Upper lobe of left lung (tissue), 6 donors: ENCODE measurements at regions not wholly inside any gene's neighbourhood (a gene's known extent, or its start where the extent isn't known, plus 50 kb on each side); places are given as distances from the start of the nearest gene placed in this dataset.

Source experiments
- ATAC-seq, 2 donors: fragments of 200-7000 bp; cut with Tn5 transposase; one replicate each; pipeline ENCODE4 v1.9.1; 2022; ENCODE audit warnings: mild to moderate bottlenecking in 2 of 2, moderate library complexity in 2 of 2; ENCODE audit not compliant: low FRiP score in 2 of 2
- DNase-seq, 2 donors: peaks; one replicate each; pipeline ENCODE4 v3.0.0-alpha.2; 2019 to 2020
- H3K27ac ChIP-seq, 4 donors: fragments of 200-600 bp; sonication (generic); one replicate each; pipeline ENCODE4 v1.5.1; 2016 to 2019
- H3K27me3 ChIP-seq, 4 donors: fragments of 200-600 bp; sonication (generic); one replicate each; pipeline ENCODE4 v1.5.1; 2017 to 2019
- H3K36me3 ChIP-seq, 4 donors: fragments of 200-600 bp; sonication (generic); one replicate each; pipeline ENCODE4 v1.5.1; 2016 to 2019
- H3K4me1 ChIP-seq, 4 donors: fragments of 200-600 bp; sonication (generic); one replicate each; pipeline ENCODE4 v1.5.1; 2018 to 2019
- H3K4me3 ChIP-seq, 4 donors: fragments of 200-600 bp; sonication (generic); one replicate each; pipeline ENCODE4 v1.5.1; 2017 to 2019; ENCODE audit warnings: mild to moderate bottlenecking in 2 of 4, moderate library complexity in 1 of 4
- H3K9me3 ChIP-seq, 4 donors: fragments of 200-600 bp; sonication (generic); one replicate each; pipeline ENCODE4 v1.5.1; 2018 to 2019
- CTCF ChIP-seq, 6 experiments: fragments of 450-650 bp in 4 of 6; fragments of 200-600 bp in 2 of 6; sonication (generic) in 2 of 6; IDR thresholded peaks; one replicate each; pipeline ENCODE4 v1.5.1; 2016 to 2019; ENCODE audit warnings: antibody characterized with exemption in 6 of 6
- EP300 ChIP-seq, 4 donors: sonication (generic); formaldehyde crosslinking; IDR thresholded peaks; one replicate each; pipeline ENCODE4 v1.5.1; 2017; ENCODE audit warnings: antibody characterized with exemption in 4 of 4, control low read depth in 2 of 4
- POLR2A ChIP-seq, 4 donors: fragments of 450-650 bp; IDR thresholded peaks; one replicate each; pipeline ENCODE4 v1.5.1; 2016 to 2017; ENCODE audit warnings: antibody characterized with exemption in 4 of 4, mild to moderate bottlenecking in 2 of 4
- POLR2AphosphoS5 ChIP-seq, 2 donors: sonication (generic); formaldehyde crosslinking; IDR thresholded peaks; one replicate each; pipeline ENCODE4 v1.5.1; 2017; ENCODE audit warnings: antibody characterized with exemption in 2 of 2
- WGBS, 2 donors: methylation state at CpG; one replicate each; pipeline ENCODE4 v1.1.5; 2017 to 2018; 5-methylcytosine and 5-hydroxymethylcytosine counted together
- donor health status: DM: no; HTN: no; CAD: no; lungs with moderate emphysema.
- donor health status: DM: no; HTN: yes; CAD: no; lungs with severe emphysema.

GRCh38 chr20:4585104-4585753 is 101.0 kb upstream of the PRNP start:
- H3K4me1 ChIP-seq: no peaks in the 10 kb centered on the region
- no peak for DNase-seq
- H3K27ac ChIP-seq: no peak overlapping the region
- TF ChIP-seq CTCF (IDR thresholded peaks at IDR 0.05) (no peak), POLR2A (IDR thresholded peaks at IDR 0.05) (no peak), EP300 (IDR thresholded peaks at IDR 0.05) (no peak), POLR2AphosphoS5 (IDR thresholded peaks at IDR 0.05) (no peak)
- no peak for ATAC-seq
- WGBS, 2 donors: 75 to 84% methylated on average over 3 of the region's 3 CpGs
- no peaks in the 10 kb centered on the region for H3K9me3 ChIP-seq
- H3K36me3 ChIP-seq: no peaks in the 10 kb centered on the region
- H3K4me3 ChIP-seq: no peak overlapping the region
- H3K27me3 ChIP-seq: no peaks in the 10 kb centered on the region

- DNase-seq: no peak
- 100% methylated on average over 1 of the region's 1 CpG for WGBS, 2 donors
- Histone ChIP-seq H3K4me3 (no peak overlapping the region), H3K27ac (no peak overlapping the region), H3K27me3 (no peaks in the 10 kb centered on the region), H3K9me3 (no peaks in the 10 kb centered on the region), H3K36me3 (no peaks in the 10 kb centered on the region), H3K4me1 (no peaks in the 10 kb centered on the region)
- no peak for ATAC-seq
- no peak for TF ChIP-seq EP300 (IDR thresholded peaks at IDR 0.05)
- TF ChIP-seq POLR2A (IDR thresholded peaks at IDR 0.05): no peak
- TF ChIP-seq CTCF (IDR thresholded peaks at IDR 0.05): no peak
- TF ChIP-seq POLR2AphosphoS5 (IDR thresholded peaks at IDR 0.05): no peak
Measured at GRCh38 chr20:4584510-4584909, 101.7 kb upstream of the PRNP start.

- ATAC-seq (no peak), DNase-seq (no peak)
- H3K4me1 ChIP-seq: no peaks in the 10 kb centered on the region
- no peak overlapping the region for H3K27ac ChIP-seq
- TF ChIP-seq EP300 (IDR thresholded peaks at IDR 0.05): no peak
- no peak for TF ChIP-seq POLR2AphosphoS5 (IDR thresholded peaks at IDR 0.05)
- no peak for TF ChIP-seq CTCF (IDR thresholded peaks at IDR 0.05)
- no peak for TF ChIP-seq POLR2A (IDR thresholded peaks at IDR 0.05)
- no peaks in the 10 kb centered on the region for H3K27me3 ChIP-seq
- H3K36me3 ChIP-seq: no peaks in the 10 kb centered on the region
- WGBS, 2 donors: 64 to 65% methylated on average over 5 of the region's 5 CpGs
- H3K9me3 ChIP-seq: no peaks in the 10 kb centered on the region
- H3K4me3 ChIP-seq: no peak overlapping the region
Measured at GRCh38 chr20:4581838-4582237, 104.4 kb upstream of the PRNP start.

GRCh38 chr20:4578375-4578774 is 107.9 kb upstream of the PRNP start:
- no peak overlapping the region for H3K27ac ChIP-seq
- H3K4me3 ChIP-seq: no peak overlapping the region
- no peak for DNase-seq
- no peaks in the 10 kb centered on the region for H3K4me1 ChIP-seq
- ATAC-seq: no peak
- H3K27me3 ChIP-seq: no peaks in the 10 kb centered on the region
- no peaks in the 10 kb centered on the region for H3K36me3 ChIP-seq
- WGBS, 2 donors: 73 to 75% methylated on average over 1 of the region's 1 CpG
- TF ChIP-seq CTCF (IDR thresholded peaks at IDR 0.05): no peak
- H3K9me3 ChIP-seq: no peaks in the 10 kb centered on the region

GRCh38 chr20:4574356-4574690 is 111.9 kb upstream of the PRNP start:
- Histone ChIP-seq H3K27ac (no peak overlapping the region), H3K9me3 (no peaks in the 10 kb centered on the region), H3K27me3 (no peaks in the 10 kb centered on the region), H3K4me3 (no peak overlapping the region), H3K4me1 (no peaks in the 10 kb centered on the region), H3K36me3 (no peaks in the 10 kb centered on the region)
- 60 to 62% methylated on average over 3 of the region's 3 CpGs for WGBS, 2 donors
- ATAC-seq (no peak), DNase-seq (no peak)
- TF ChIP-seq EP300 (IDR thresholded peaks at IDR 0.05) (no peak), POLR2A (IDR thresholded peaks at IDR 0.05) (no peak), CTCF (IDR thresholded peaks at IDR 0.05) (no peak), POLR2AphosphoS5 (IDR thresholded peaks at IDR 0.05) (no peak)
